GM21381 (cell line): ENCODE measurements at regions not wholly inside any gene's neighbourhood (a gene's known extent, or its start where the extent isn't known, plus 50 kb on each side); places are given as distances from the start of the nearest gene placed in this dataset.
"Not testable (repeated sequence)": the region's sequence is repeated elsewhere in the genome, so short reads cannot be mapped to it uniquely, and the experiment has no call there.

Experiments used
- ATAC-seq: cut with Tn5 transposase; IDR thresholded peaks from one replicate; pipeline ENCODE4 v1.9.1; 2021; ENCODE audit warnings: mild to moderate bottlenecking, moderate library complexity; ENCODE audit not compliant: unreplicated experiment

DNA sequence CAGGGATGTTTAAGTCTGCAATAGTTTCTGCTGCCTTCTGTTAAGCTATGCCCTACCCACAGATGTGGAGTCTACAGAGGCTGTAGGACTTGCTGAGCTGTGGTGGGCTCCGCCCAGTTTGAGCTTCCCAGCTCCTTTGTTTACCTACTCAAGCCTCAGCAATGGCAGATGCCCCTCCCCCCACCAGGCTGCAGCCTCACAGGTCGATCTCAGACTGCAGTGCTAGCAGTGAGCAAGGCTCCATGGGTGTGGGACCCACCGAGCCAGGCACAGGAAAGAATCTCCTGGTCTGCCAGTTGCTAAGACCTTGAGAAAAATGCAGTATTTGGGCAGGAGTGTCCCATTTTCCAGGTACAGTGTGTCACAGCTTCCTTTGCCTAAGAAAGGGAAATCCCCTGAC is 435.2 kb upstream of the TOM1L1 start:
- not testable (repeated sequence) for ATAC-seq

DNA sequence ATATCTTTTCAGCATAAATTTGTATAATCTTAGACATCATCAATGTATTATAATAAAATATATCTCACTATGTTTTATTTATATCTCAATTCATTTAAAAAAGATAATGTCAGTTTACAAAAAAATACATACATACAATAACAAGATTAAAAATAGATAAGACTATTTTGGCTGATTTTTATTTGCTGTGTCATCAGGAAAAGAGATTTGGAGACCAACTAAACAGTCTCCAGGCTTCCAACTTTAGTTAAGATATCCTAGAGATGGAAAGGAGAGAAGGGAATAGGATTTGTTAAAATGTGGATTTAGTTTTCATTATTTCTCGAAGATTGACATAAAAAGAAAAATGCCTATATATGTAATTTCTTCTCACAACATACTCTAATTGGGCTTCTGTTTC is 433.8 kb upstream of the TOM1L1 start:
- ATAC-seq, result no peak

GRCh38 chr17:54482843-54483242 is 417.8 kb upstream of the TOM1L1 start:
- no peak for ATAC-seq

DNA sequence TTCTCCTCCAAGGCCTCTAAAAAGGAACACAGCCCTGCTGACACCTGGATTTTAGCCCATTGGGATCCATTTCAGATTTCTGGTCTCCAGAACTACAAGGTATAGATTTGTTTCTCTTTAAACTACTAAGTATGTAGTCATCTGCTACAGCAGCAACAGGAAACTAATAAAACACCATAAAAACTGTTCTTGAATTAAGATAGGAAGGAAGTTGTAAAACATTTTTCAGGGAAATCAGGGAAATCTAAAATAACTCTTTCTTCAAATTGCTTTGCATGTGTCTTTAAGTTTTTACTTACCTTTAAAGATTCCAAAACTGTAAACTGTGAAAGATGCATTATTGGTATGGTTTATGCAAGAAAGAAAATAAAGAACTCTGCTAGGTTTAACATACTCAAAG is 407.0 kb upstream of the TOM1L1 start:
- no peak for ATAC-seq

GRCh38 chr17:54494721-54495715 is 405.6 kb upstream of the TOM1L1 start:
- ATAC-seq, result no peak

- ATAC-seq, result no peak
Measured at GRCh38 chr17:54505404-54505803, 395.2 kb upstream of the TOM1L1 start.

- ATAC-seq, result no peak
Measured at GRCh38 chr17:54518706-54519105, 381.9 kb upstream of the TOM1L1 start.

GRCh38 chr17:54521137-54521536 is 379.5 kb upstream of the TOM1L1 start:
- no peak for ATAC-seq

GRCh38 chr17:54524501-54524900 is 376.2 kb upstream of the TOM1L1 start:
- ATAC-seq, result no peak

GRCh38 chr17:54527941-54528340 is 372.7 kb upstream of the TOM1L1 start:
- ATAC-seq, result no peak

DNA sequence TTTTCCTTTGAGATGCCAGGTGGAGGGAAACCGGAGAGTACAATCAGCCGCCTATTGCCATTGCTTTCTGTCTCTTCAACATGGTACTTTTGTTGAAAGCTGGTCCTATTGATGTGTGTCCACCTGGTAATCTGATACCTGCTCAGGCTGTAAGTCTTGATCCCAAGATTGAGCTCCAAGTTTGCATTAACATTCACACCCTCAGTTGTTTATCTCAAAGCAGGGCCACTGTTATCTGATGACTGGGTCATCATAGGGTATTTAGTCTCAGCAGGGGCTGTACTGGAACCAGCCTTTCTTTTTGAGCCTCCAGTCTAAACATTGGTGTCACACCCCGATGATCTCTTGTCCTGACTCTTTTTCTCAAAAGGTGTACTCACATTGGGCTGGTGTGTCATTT is 370.3 kb upstream of the TOM1L1 start:
- no peak for ATAC-seq

- ATAC-seq, result no peak
Measured at GRCh38 chr17:54536306-54536705, 364.3 kb upstream of the TOM1L1 start.

GRCh38 chr17:54537656-54538055 is 363.0 kb upstream of the TOM1L1 start:
- ATAC-seq, result no peak

GRCh38 chr17:54544249-54544648 is 356.4 kb upstream of the TOM1L1 start:
- no peak for ATAC-seq

DNA sequence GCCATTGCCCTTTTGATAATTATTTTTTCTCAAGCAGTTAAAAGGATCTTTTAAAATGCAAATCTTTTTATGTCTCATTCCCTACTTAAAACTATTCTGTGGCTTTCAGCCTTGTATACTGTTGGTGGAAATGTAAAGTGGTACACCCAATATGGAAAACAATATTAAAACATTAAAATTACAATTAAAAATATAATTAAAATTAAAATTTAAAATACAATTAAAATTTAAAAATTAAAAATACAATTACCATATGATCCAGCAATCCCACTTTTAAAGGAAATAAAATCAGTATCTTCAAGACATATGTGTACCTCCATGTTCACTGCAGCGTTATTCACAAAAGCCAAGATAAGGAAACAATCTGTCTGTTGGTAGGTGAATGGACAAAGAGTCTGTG is 340.8 kb upstream of the TOM1L1 start:
- ATAC-seq, result no peak

- ATAC-seq, result no peak
Measured at GRCh38 chr17:54608634-54609155, 292.0 kb upstream of the TOM1L1 start.

GRCh38 chr17:54620399-54620978 is 280.2 kb upstream of the TOM1L1 start:
- ATAC-seq, result no peak

DNA sequence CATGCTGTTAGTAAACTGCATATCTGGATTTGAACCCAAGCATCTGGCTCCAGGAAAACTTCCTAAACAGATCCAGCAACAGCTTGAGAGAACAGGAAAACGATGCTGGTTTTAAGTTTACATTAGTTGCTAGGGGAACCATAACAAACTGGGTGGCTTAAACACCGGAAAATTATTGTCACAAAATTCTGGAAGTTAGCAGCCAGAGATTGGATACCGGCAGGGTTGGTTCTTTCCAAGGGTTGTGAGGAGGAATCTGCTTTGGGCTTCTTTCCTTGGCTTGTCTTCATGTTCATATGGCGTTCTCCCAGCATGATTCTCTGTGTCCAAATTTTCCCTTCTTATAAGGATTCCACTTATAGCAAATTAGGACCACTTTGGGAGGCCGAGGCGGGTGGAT is 276.9 kb upstream of the TOM1L1 start:
- no peak for ATAC-seq

GRCh38 chr17:54626146-54626703 is 274.4 kb upstream of the TOM1L1 start:
- no peak for ATAC-seq

DNA sequence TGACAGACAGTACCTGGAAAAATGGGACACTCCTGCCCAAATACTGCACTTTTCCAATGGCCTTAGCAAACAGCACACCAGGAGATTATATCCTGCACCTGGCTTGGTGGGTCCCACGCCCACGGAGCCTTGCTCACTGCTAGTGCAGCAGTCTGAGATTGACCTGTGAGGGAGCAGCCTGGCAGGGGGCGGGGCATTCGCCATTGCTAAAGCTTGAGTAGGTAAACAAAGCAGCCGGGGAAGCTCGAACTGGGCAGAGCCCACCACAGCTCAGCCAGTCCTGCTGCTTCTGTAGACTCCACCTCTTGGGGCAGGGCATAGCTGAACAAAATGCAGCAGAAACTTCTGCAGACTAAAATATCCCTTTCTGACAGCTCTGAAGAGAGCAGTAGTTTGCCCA is 261.2 kb upstream of the TOM1L1 start:
- ATAC-seq, result not testable (repeated sequence)

DNA sequence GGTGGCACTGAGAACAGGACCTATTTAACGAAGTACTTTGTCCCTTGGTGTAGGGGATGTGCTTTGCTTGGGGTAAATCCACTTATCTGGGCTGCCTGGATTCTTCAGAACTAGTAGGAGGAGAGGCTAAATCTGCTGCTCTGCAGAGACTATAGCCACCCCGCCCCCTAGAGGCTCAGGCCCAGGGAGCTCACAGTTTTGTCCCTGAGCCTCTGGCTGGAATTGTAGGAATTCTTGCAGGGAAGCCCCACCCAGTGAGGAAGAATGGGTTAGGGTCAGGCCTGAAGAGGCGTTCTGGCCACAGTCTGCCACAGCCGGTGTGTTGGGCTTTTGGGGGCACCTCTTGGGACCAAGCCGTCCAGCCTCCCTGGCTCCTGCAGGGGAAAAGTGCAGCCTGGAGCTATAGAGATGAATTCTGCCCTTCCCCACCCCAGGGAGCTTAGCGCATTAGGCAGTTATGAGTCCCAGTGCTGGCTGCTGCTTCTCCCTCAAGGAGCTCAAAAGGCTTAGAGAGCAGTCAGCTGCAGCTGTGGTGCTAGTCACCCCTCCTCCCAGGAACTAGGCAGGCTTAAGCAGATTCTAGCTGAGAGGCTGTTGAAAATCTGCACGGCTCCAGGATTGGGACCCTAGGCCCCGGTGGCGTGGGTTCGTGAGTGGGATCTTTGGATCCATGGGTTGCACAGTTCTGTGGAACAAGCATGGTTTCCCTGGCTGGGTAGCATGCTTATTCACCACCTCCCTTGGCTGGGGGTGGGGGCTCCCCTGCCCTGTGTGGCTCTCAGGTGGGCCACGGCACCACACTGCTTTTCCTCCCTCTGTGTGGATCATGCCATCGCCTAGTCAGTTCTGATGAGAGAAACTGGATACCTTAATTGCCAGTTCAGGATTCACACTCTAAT is 237.4 kb upstream of the TOM1L1 start:
- no peak for ATAC-seq
